ENCODE measurements at regions not wholly inside any gene's neighbourhood (a gene's known extent, or its start where the extent isn't known, plus 50 kb on each side); places are given as distances from the start of the nearest gene placed in this dataset.

DNA sequence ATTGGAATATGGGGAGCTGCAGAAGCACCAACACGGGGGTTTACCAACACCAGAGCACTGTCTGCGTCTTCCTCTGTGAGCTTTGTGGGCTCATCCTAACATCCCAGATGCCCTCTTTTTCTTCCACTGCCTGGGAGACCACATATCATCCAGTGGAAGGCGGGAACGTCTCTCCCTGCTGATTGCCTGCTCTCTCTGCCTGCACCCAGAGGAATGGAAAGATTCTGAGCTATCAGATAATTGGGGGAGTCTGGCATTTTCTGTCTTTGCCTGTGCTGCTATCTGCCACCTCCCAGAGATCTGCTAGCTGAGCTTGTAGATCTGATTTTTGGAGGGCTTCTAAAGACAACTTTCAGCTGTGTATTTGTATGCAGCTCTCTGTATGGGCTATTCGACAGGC is 166.2 kb upstream of the PLXNA2 start:
- 100% methylated on average over 1 of the region's 5 CpGs for WGBS (ENCODE audit: insufficient coverage)
- Histone ChIP-seq H3K79me2 (ENCODE audit: insufficient read depth, low read length) (no peaks in the 10 kb centered on the region), H3K27ac (ENCODE audit: low read depth in 1 of 2, low read length in 2 of 2) (no peak overlapping the region), H3K4me3 (replicated peaks in 1 of 3; ENCODE audit: low read depth in 2 of 3, low read length in 3 of 3) (no peak overlapping the region), H3K9me3 (replicated peaks in 1 of 2; ENCODE audit: control insufficient read depth in 1 of 2, insufficient read depth in 1 of 2, low read length in 2 of 2) (peaks cover 0 to 2% of the 10 kb centered on the region in 2 donors), H3K4me1 (ENCODE audit: control insufficient read depth in 1 of 2, insufficient read depth in 2 of 2, low read length in 2 of 2) (no peaks in the 10 kb centered on the region), H3K4me2 (replicated peaks; ENCODE audit: extremely low read depth, low read length, poor library complexity, severe bottlenecking) (no peak overlapping the region), H3K9ac (ENCODE audit: insufficient read depth, low read length, poor library complexity, severe bottlenecking) (no peak overlapping the region), H2AFZ (ENCODE audit: insufficient read depth, low read depth, low read length, poor library complexity, severe bottlenecking) (no peak overlapping the region), H3K36me3 (replicated peaks in 1 of 2; ENCODE audit: control insufficient read depth in 1 of 2, insufficient read depth in 2 of 2, low read length in 2 of 2) (no peaks in the 10 kb centered on the region), H4K20me1 (ENCODE audit: insufficient read depth, low read length) (no peaks in the 10 kb centered on the region), H3K27me3 (ENCODE audit: control insufficient read depth in 2 of 2, insufficient read depth in 2 of 2, low read length in 2 of 2) (no peaks in the 10 kb centered on the region)
- no peak for DNase-seq
- Mint-ChIP-seq H3K27me3 (ENCODE audit: low read depth in 3 of 3) (peaks cover 0 to 4% (median 2%) of the 10 kb centered on the region in 3 donors), H3K4me3 (no peak overlapping the region), H3K4me1 (no peaks in the 10 kb centered on the region), H3K9me3 (peaks cover 0 to 4% (median 0%) of the 10 kb centered on the region in 7 donors), H3K27ac (no peak overlapping the region), H3K36me3 (no peaks in the 10 kb centered on the region)
- intact Hi-C loops (cut with micrococcal nuclease) = no loop called here
- TF ChIP-seq, protein P1, sequence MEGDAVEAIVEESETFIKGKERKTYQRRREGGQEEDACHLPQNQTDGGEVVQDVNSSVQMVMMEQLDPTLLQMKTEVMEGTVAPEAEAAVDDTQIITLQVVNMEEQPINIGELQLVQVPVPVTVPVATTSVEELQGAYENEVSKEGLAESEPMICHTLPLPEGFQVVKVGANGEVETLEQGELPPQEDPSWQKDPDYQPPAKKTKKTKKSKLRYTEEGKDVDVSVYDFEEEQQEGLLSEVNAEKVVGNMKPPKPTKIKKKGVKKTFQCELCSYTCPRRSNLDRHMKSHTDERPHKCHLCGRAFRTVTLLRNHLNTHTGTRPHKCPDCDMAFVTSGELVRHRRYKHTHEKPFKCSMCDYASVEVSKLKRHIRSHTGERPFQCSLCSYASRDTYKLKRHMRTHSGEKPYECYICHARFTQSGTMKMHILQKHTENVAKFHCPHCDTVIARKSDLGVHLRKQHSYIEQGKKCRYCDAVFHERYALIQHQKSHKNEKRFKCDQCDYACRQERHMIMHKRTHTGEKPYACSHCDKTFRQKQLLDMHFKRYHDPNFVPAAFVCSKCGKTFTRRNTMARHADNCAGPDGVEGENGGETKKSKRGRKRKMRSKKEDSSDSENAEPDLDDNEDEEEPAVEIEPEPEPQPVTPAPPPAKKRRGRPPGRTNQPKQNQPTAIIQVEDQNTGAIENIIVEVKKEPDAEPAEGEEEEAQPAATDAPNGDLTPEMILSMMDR (IDR thresholded peaks at IDR 0.05) = no peak

DNA sequence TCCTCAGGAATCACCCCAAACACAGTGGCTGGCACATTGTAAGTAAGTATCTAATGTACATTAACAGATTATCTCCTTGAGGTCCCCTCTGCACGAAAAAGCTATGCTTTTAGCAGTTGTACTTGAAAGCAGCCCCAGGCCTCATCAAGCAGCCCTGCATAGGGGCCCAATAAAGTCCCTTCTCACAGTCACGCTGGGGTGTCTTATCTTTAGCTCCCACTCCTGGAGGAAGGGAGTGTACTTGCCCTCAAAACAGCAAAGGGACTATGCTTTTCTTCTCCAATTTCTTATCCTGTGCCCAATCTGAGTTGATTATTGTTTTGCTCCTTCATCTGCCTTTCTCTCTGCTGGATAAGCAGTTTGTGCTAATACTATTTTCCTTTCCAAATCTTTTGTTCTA is 168.8 kb upstream of the PLXNA2 start:
- Histone ChIP-seq H3K79me2 (ENCODE audit: insufficient read depth, low read length) (no peaks in the 10 kb centered on the region), H2AFZ (ENCODE audit: insufficient read depth, low read depth, low read length, poor library complexity, severe bottlenecking) (no peak overlapping the region), H3K9ac (ENCODE audit: insufficient read depth, low read length, poor library complexity, severe bottlenecking) (no peak overlapping the region), H3K4me1 (ENCODE audit: control insufficient read depth in 1 of 2, insufficient read depth in 2 of 2, low read length in 2 of 2) (no peaks in the 10 kb centered on the region), H3K27me3 (ENCODE audit: control insufficient read depth in 2 of 2, insufficient read depth in 2 of 2, low read length in 2 of 2) (no peaks in the 10 kb centered on the region), H3K27ac (ENCODE audit: low read depth in 1 of 2, low read length in 2 of 2) (no peak overlapping the region), H4K20me1 (ENCODE audit: insufficient read depth, low read length) (no peaks in the 10 kb centered on the region), H3K4me2 (replicated peaks; ENCODE audit: extremely low read depth, low read length, poor library complexity, severe bottlenecking) (no peak overlapping the region), H3K4me3 (replicated peaks in 1 of 3; ENCODE audit: low read depth in 2 of 3, low read length in 3 of 3) (no peak overlapping the region), H3K36me3 (replicated peaks in 1 of 2; ENCODE audit: control insufficient read depth in 1 of 2, insufficient read depth in 2 of 2, low read length in 2 of 2) (no peaks in the 10 kb centered on the region), H3K9me3 (replicated peaks in 1 of 2; ENCODE audit: control insufficient read depth in 1 of 2, insufficient read depth in 1 of 2, low read length in 2 of 2) (no peaks in the 10 kb centered on the region)
- H3K36me3 Mint-ChIP-seq = no peaks in the 10 kb centered on the region
- TF ChIP-seq, protein P1 (IDR thresholded peaks at IDR 0.05) = no peak
- no peaks in the 10 kb centered on the region for H3K4me1 Mint-ChIP-seq
- H3K27ac Mint-ChIP-seq = no peak overlapping the region
- DNase-seq = no peak
- H3K4me3 Mint-ChIP-seq = no peak overlapping the region
- WGBS (ENCODE audit: insufficient coverage) = no CpG with 5 or more reads among the region's 2 CpGs
- intact Hi-C loops (cut with micrococcal nuclease) = no loop called here
- H3K9me3 Mint-ChIP-seq = peaks cover 0 to 3% (median 0%) of the 10 kb centered on the region in 7 donors
- H3K27me3 Mint-ChIP-seq (ENCODE audit: low read depth in 3 of 3) = peaks cover 0 to 3% (median 3%) of the 10 kb centered on the region in 3 donors
